ENCODE measurements at regions not wholly inside any gene's neighbourhood (a gene's known extent, or its start where the extent isn't known, plus 50 kb on each side); places are given as distances from the start of the nearest gene placed in this dataset.

GRCh38 chr20:58106143-58106750 is 122.2 kb downstream of the ANKRD60 start:
- ATAC-seq, result no peak
- Mint-ChIP-seq H3K27ac (no peak overlapping the region), H3K4me1 (no peaks in the 10 kb centered on the region), H3K9me3 (peaks cover 3% of the 10 kb centered on the region), H3K27me3 (peaks cover 34% of the 10 kb centered on the region), H3K4me3 (no peak overlapping the region), H3K36me3 (no peaks in the 10 kb centered on the region)

DNA sequence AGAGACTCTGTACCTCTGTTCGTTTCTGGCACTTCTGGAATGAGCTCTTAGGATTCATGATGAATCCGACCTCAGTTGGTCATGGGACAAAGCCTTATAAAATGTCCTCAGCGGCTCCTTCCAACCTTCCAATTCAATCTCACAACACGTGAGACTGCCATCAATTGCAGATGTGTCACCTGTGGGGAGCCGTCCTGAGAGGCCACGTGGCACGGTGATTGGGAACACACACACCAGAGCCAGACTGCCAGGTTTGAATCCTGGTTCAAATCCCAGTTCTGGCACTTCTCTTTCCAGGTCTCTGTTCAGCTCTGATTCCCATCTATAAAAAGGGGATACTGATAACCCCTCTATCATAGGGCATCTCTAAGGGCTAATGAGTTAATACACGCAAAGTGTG is 124.5 kb downstream of the ANKRD60 start:
- Mint-ChIP-seq H3K27ac (no peak overlapping the region), H3K27me3 (peaks cover 46% of the 10 kb centered on the region)

GRCh38 chr20:58103517-58103904 is 124.9 kb downstream of the ANKRD60 start:
- H3K27ac Mint-ChIP-seq, result no peak overlapping the region
- H3K27me3 Mint-ChIP-seq, result peaks cover 46% of the 10 kb centered on the region

More for the DNA sequence above, 124.5 kb downstream of the ANKRD60 start:
- no peaks in the 10 kb centered on the region for H3K4me1 Mint-ChIP-seq
- ATAC-seq, result no peak
- no peaks in the 10 kb centered on the region for H3K9me3 Mint-ChIP-seq
- no peaks in the 10 kb centered on the region for H3K36me3 Mint-ChIP-seq
- H3K4me3 Mint-ChIP-seq, result no peak overlapping the region

GRCh38 chr20:58102744-58103516 is 125.5 kb downstream of the ANKRD60 start:
- Mint-ChIP-seq H3K9me3 (no peaks in the 10 kb centered on the region), H3K4me1 (no peaks in the 10 kb centered on the region), H3K27ac (no peak overlapping the region), H3K4me3 (no peak overlapping the region), H3K27me3 (peaks cover 44% of the 10 kb centered on the region), H3K36me3 (no peaks in the 10 kb centered on the region)
- ATAC-seq, result no peak

More at GRCh38 chr20:58103517-58103904, 124.9 kb downstream of the ANKRD60 start:
- ATAC-seq, result no peak
- no peaks in the 10 kb centered on the region for H3K9me3 Mint-ChIP-seq
- H3K4me1 Mint-ChIP-seq, result no peaks in the 10 kb centered on the region
- H3K4me3 Mint-ChIP-seq, result no peak overlapping the region
- H3K36me3 Mint-ChIP-seq, result no peaks in the 10 kb centered on the region

DNA sequence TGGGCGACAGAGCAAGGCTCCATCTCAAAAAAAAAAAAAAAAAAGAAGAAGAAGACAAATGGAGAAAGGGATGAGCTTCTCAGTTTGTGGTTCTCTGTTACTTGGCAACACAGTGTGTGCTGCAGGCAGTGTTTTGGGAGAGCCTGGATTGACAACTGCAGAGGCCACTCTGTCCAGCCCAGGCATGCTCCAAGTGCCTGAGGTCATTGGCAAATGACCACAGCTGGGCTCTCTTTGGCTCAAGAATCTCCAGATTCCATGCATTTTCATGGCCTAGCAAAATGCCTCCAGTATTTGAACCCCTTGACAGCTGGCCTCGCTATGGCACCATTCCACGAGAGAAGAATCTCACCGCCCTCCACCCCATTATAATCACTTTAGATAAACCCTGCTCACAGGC is 126.2 kb downstream of the ANKRD60 start:
- Mint-ChIP-seq H3K4me1 (no peaks in the 10 kb centered on the region), H3K4me3 (no peak overlapping the region), H3K27me3 (peaks cover 43% of the 10 kb centered on the region), H3K9me3 (no peaks in the 10 kb centered on the region), H3K27ac (no peak overlapping the region), H3K36me3 (no peaks in the 10 kb centered on the region)
- ATAC-seq, result no peak

DNA sequence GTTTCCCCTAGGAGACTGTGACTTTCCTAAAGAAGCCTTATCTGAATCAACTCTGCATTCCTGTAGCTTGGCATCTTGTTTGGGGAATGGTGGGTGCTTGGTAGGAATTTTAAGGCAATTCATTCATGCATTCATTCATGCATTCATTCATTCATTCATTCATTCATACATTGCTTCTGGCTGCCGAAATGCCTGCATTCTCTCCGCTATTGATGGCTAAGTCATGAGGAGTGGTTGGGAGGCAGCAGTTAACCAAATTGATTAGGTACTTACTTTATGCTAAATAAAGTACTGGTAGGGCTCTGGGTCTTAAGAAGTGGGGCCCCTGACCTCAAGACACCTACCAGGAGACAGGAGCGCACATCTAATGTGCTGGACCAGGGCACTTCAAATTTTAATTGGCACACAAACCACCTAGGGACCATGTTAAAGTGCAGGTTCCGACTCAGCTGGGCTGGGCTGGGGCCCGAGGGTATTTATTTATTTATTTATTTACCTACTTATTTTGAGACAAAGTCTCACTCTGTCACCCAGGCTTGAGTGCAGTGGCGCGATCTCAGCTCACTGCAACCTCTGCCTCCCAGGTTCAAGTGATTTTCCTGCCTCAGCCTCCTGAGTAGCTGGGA is 127.6 kb downstream of the ANKRD60 start:
- Mint-ChIP-seq H3K9me3 (no peaks in the 10 kb centered on the region), H3K27me3 (peaks cover 57% of the 10 kb centered on the region), H3K27ac (no peak overlapping the region), H3K36me3 (no peaks in the 10 kb centered on the region), H3K4me1 (no peaks in the 10 kb centered on the region), H3K4me3 (no peak overlapping the region)
- ATAC-seq, result no peak

- peaks cover 55% of the 10 kb centered on the region for H3K27me3 Mint-ChIP-seq
- H3K4me1 Mint-ChIP-seq, result no peaks in the 10 kb centered on the region
- no peak for ATAC-seq
- H3K36me3 Mint-ChIP-seq, result no peaks in the 10 kb centered on the region
- no peak overlapping the region for H3K4me3 Mint-ChIP-seq
- H3K27ac Mint-ChIP-seq, result no peak overlapping the region
- no peaks in the 10 kb centered on the region for H3K9me3 Mint-ChIP-seq
Measured at GRCh38 chr20:58099956-58100730, 128.3 kb downstream of the ANKRD60 start.

DNA sequence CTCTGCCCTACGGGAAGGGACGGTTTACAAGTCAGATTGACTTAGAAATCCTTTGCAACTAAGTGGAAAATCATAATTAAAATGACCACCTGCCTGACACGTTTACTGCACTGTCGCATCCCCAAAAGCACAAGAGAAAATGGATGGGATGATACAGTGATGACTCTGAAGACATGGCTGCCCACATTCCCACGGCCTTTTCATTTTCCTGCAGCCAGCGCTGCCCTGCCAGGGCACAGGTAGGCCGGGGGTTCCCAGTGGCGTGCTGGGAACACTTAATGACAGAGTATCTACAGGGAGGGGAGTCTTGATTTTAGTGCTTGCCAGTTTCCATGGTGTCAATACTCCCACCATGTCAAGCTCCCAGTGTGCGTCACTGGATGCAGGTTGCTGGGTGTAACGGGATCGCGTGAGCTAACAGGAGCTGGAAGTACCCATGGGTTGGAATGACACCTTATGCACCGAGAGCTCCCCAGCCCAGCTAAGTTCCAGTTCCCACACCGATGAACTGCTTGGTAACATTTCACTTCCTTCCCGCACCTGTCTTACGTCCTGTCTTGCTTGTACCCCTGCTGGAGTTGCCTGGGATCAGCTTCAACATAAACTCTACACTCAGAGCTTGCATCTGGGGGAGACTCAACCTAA is 129.0 kb downstream of the ANKRD60 start:
- peaks cover 54% of the 10 kb centered on the region for H3K27me3 Mint-ChIP-seq
- ATAC-seq, result no peak
- H3K9me3 Mint-ChIP-seq, result no peaks in the 10 kb centered on the region
- H3K4me1 Mint-ChIP-seq, result no peaks in the 10 kb centered on the region
- H3K4me3 Mint-ChIP-seq, result no peak overlapping the region
- no peaks in the 10 kb centered on the region for H3K36me3 Mint-ChIP-seq
- H3K27ac Mint-ChIP-seq, result no peak overlapping the region

GRCh38 chr20:58098571-58098970 is 129.9 kb downstream of the ANKRD60 start:
- H3K27me3 Mint-ChIP-seq, result peaks cover 53% of the 10 kb centered on the region
- no peaks in the 10 kb centered on the region for H3K36me3 Mint-ChIP-seq
- ATAC-seq, result no peak
- H3K9me3 Mint-ChIP-seq, result no peaks in the 10 kb centered on the region
- H3K4me3 Mint-ChIP-seq, result no peak overlapping the region
- H3K27ac Mint-ChIP-seq, result no peak overlapping the region
- no peaks in the 10 kb centered on the region for H3K4me1 Mint-ChIP-seq

GRCh38 chr20:58097943-58098342 is 130.5 kb downstream of the ANKRD60 start:
- H3K27ac Mint-ChIP-seq, result no peak overlapping the region
- no peak for ATAC-seq
- no peaks in the 10 kb centered on the region for H3K4me1 Mint-ChIP-seq
- H3K9me3 Mint-ChIP-seq, result no peaks in the 10 kb centered on the region
- H3K36me3 Mint-ChIP-seq, result no peaks in the 10 kb centered on the region
- H3K4me3 Mint-ChIP-seq, result no peak overlapping the region
- H3K27me3 Mint-ChIP-seq, result peaks cover 46% of the 10 kb centered on the region

- Mint-ChIP-seq H3K27me3 (peaks cover 45% of the 10 kb centered on the region), H3K9me3 (no peaks in the 10 kb centered on the region), H3K27ac (no peak overlapping the region), H3K4me3 (no peak overlapping the region), H3K4me1 (no peaks in the 10 kb centered on the region), H3K36me3 (no peaks in the 10 kb centered on the region)
- ATAC-seq, result no peak
Measured at GRCh38 chr20:58097429-58097828, 131.0 kb downstream of the ANKRD60 start.

DNA sequence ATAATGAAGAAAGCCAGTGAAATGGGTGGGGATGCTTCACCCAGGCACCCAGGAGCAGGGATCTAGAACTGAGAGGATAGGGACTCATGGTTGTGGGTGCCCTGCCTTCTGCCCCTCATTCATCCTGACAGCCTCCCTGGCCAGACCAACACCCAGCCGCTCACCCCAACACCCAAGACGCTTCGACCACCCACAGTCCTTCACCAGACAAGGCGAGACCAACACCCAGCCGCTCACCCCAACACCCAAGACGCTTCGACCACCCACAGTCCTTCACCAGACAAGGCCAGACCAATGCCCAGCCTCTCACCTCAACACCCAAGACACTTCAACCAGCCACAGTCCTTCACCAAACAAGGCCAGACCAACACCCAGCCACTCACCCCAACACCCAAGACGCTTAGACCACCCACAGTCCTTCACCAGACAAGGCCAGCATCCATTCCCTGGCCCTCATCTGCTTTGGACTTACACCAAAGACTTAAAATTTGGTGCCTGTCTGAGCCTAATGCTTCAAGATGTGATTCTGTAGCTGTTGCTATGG is 131.5 kb downstream of the ANKRD60 start:
- no peaks in the 10 kb centered on the region for H3K36me3 Mint-ChIP-seq
- H3K4me1 Mint-ChIP-seq, result no peaks in the 10 kb centered on the region
- H3K27ac Mint-ChIP-seq, result no peak overlapping the region
- ATAC-seq, result no peak
- no peak overlapping the region for H3K4me3 Mint-ChIP-seq
- H3K27me3 Mint-ChIP-seq, result peaks cover 45% of the 10 kb centered on the region
- no peaks in the 10 kb centered on the region for H3K9me3 Mint-ChIP-seq

DNA sequence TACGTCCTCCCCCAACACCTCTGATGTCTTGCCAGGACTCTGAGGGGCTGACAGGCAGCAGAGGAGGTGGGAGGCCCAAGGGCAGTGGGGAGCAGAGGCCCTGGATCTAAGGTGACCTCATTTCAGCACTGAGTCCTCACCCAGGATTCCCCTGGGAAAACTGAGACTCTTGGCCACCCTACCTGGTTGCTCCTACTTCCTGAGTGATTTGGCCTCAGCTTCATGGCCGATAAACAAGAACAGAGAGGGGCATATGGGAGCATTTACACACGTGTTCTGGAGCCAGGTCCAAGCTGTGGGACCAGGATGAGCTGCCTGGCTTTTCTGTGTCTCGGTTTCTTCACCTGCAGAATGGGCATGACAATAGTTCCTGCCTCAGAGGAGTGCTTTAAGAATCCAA is 133.8 kb downstream of the ANKRD60 start:
- H3K36me3 Mint-ChIP-seq, result no peaks in the 10 kb centered on the region
- no peak for ATAC-seq

GRCh38 chr20:58094160-58094559 is 134.3 kb downstream of the ANKRD60 start:
- Mint-ChIP-seq H3K36me3 (no peaks in the 10 kb centered on the region), H3K4me1 (no peaks in the 10 kb centered on the region), H3K4me3 (no peak overlapping the region), H3K27ac (no peak overlapping the region), H3K9me3 (peaks cover 3% of the 10 kb centered on the region), H3K27me3 (peaks cover 51% of the 10 kb centered on the region)
- ATAC-seq, result no peak

More for the DNA sequence above, 133.8 kb downstream of the ANKRD60 start:
- Mint-ChIP-seq H3K27ac (no peak overlapping the region), H3K27me3 (peaks cover 52% of the 10 kb centered on the region), H3K9me3 (peaks cover 3% of the 10 kb centered on the region), H3K4me1 (no peaks in the 10 kb centered on the region), H3K4me3 (no peak overlapping the region)

- Mint-ChIP-seq H3K27me3 (peaks cover 51% of the 10 kb centered on the region), H3K27ac (no peak overlapping the region), H3K4me3 (no peak overlapping the region), H3K9me3 (peaks cover 3% of the 10 kb centered on the region), H3K4me1 (no peaks in the 10 kb centered on the region), H3K36me3 (no peaks in the 10 kb centered on the region)
- ATAC-seq, result no peak
Measured at GRCh38 chr20:58092871-58093270, 135.6 kb downstream of the ANKRD60 start.
